ENCODE measurements at regions not wholly inside any gene's neighbourhood (a gene's known extent, or its start where the extent isn't known, plus 50 kb on each side); places are given as distances from the start of the nearest gene placed in this dataset.

GRCh38 chr1:78240755-78241154 lies 195.0 kb downstream of the GIPC2 start:
- TF ChIP-seq ZC3H10 (CRISPR knock-in tag; IDR thresholded peaks at IDR 0.05) (no peak), PPARA (CRISPR knock-in tag; IDR thresholded peaks at IDR 0.05; ENCODE audit: borderline replicate concordance) (no peak), GLIS3 (CRISPR knock-in tag; IDR thresholded peaks at IDR 0.05) (no peak), OSR1 (CRISPR knock-in tag; IDR thresholded peaks at IDR 0.05) (no peak), ISL1 (CRISPR knock-in tag; IDR thresholded peaks at IDR 0.05) (no peak), SNAI2 (CRISPR knock-in tag; IDR thresholded peaks at IDR 0.05) (no peak), PATZ1 (CRISPR knock-in tag; IDR thresholded peaks at IDR 0.05; ENCODE audit: borderline replicate concordance) (no peak)
- ATAC-seq, result no peak; the same call in 2 of the 3 replicates

- no peak for ATAC-seq
- TF ChIP-seq CREB5 (CRISPR knock-in tag; IDR thresholded peaks at IDR 0.05; ENCODE audit: low read depth) (no peak), PPARA (CRISPR knock-in tag; IDR thresholded peaks at IDR 0.05; ENCODE audit: borderline replicate concordance) (no peak), ZC3H10 (CRISPR knock-in tag; IDR thresholded peaks at IDR 0.05) (no peak), PATZ1 (CRISPR knock-in tag; IDR thresholded peaks at IDR 0.05; ENCODE audit: borderline replicate concordance) (no peak), ESRRG (CRISPR knock-in tag; IDR thresholded peaks at IDR 0.05) (no peak), GLIS3 (CRISPR knock-in tag; IDR thresholded peaks at IDR 0.05) (no peak)
Observed at GRCh38 chr1:78247079-78247478, 201.3 kb downstream of the GIPC2 start.

- ATAC-seq, result no peak
- TF ChIP-seq PPARA (CRISPR knock-in tag; IDR thresholded peaks at IDR 0.05; ENCODE audit: borderline replicate concordance) (no peak), PATZ1 (CRISPR knock-in tag; IDR thresholded peaks at IDR 0.05; ENCODE audit: borderline replicate concordance) (no peak), GLIS3 (CRISPR knock-in tag; IDR thresholded peaks at IDR 0.05) (no peak), TOX (CRISPR knock-in tag; IDR thresholded peaks at IDR 0.05; ENCODE audit: borderline replicate concordance) (no peak), ZNF70 (CRISPR knock-in tag; IDR thresholded peaks at IDR 0.05) (no peak), POU6F1 (CRISPR knock-in tag; IDR thresholded peaks at IDR 0.05; ENCODE audit: borderline replicate concordance, low read depth) (no peak), ISL1 (CRISPR knock-in tag; IDR thresholded peaks at IDR 0.05) (no peak), ZFP3 (CRISPR knock-in tag; IDR thresholded peaks at IDR 0.05) (no peak), ZFP30 (CRISPR knock-in tag; IDR thresholded peaks at IDR 0.05) (no peak), CSRNP3 (CRISPR knock-in tag; IDR thresholded peaks at IDR 0.05) (no peak)
Observed at GRCh38 chr1:78250201-78250600, 204.4 kb downstream of the GIPC2 start.

GRCh38 chr1:78254517-78254916 lies 208.8 kb downstream of the GIPC2 start:
- no peak for ATAC-seq

More at GRCh38 chr1:78254517-78254916, 208.8 kb downstream of the GIPC2 start:
- TF ChIP-seq ZC3H10 (CRISPR knock-in tag; IDR thresholded peaks at IDR 0.05) (no peak), ESRRG (CRISPR knock-in tag; IDR thresholded peaks at IDR 0.05) (no peak), ARNTL (CRISPR knock-in tag; IDR thresholded peaks at IDR 0.05; ENCODE audit: borderline replicate concordance, low read depth) (no peak), ZNF8 (CRISPR knock-in tag; IDR thresholded peaks at IDR 0.05) (no peak), TOX (CRISPR knock-in tag; IDR thresholded peaks at IDR 0.05; ENCODE audit: borderline replicate concordance) (no peak), CREB5 (CRISPR knock-in tag; IDR thresholded peaks at IDR 0.05; ENCODE audit: low read depth) (no peak), GLIS3 (CRISPR knock-in tag; IDR thresholded peaks at IDR 0.05) (no peak), CSDC2 (CRISPR knock-in tag; IDR thresholded peaks at IDR 0.05) (no peak)
